Transverse colon (tissue), 4 donors: ENCODE measurements at regions not wholly inside any gene's neighbourhood (a gene's known extent, or its start where the extent isn't known, plus 50 kb on each side); places are given as distances from the start of the nearest gene placed in this dataset.

Experiments used
- POLR2A ChIP-seq: fragments of 450-650 bp; IDR thresholded peaks from one replicate; pipeline ENCODE4 v1.6.1; 2016; ENCODE audit warnings: antibody characterized with exemption, mild to moderate bottlenecking, moderate library complexity
- POLR2AphosphoS5 ChIP-seq, 3 donors: sonication (generic); formaldehyde crosslinking; IDR thresholded peaks; one replicate each; pipeline ENCODE4 v1.6.1; 2016; ENCODE audit warnings: antibody characterized with exemption in 3 of 3
- TF ChIP-seq, protein P1 (sequence below), 5 experiments: fragments of 200-600 bp in 3 of 5; fragments of 450-650 bp in 2 of 5; sonication (generic) in 3 of 5; IDR thresholded peaks; 1 replicate in 2 of 5; 2 replicates in 3 of 5; pipeline ENCODE4 v1.5.1; 2016 to 2017; ENCODE audit warnings: antibody characterized with exemption in 5 of 5, inconsistent platforms in 3 of 5, mild to moderate bottlenecking in 2 of 5, moderate library complexity in 1 of 5

DNA sequence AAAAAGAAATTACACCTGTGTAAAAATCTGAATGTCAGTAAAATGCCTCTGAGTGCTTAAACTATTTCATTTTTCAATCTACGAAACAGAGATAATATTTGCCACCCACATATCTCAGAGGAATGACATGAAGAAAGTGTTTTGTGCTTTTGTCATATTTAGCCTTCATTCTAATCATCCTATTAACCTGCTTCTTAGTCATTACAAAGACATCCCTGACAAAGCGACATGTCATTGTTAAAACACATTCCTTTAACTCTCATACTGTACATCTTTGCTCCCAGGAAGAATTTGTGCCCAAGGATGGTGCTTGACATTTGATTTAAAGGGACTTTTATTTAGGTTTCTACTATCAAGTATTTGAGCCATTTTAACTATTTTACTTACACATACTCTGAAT is 275.9 kb downstream of the DMRTA1 start:
- TF ChIP-seq, protein P1, sequence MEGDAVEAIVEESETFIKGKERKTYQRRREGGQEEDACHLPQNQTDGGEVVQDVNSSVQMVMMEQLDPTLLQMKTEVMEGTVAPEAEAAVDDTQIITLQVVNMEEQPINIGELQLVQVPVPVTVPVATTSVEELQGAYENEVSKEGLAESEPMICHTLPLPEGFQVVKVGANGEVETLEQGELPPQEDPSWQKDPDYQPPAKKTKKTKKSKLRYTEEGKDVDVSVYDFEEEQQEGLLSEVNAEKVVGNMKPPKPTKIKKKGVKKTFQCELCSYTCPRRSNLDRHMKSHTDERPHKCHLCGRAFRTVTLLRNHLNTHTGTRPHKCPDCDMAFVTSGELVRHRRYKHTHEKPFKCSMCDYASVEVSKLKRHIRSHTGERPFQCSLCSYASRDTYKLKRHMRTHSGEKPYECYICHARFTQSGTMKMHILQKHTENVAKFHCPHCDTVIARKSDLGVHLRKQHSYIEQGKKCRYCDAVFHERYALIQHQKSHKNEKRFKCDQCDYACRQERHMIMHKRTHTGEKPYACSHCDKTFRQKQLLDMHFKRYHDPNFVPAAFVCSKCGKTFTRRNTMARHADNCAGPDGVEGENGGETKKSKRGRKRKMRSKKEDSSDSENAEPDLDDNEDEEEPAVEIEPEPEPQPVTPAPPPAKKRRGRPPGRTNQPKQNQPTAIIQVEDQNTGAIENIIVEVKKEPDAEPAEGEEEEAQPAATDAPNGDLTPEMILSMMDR (IDR thresholded peaks at IDR 0.05) = no peak
- TF ChIP-seq POLR2AphosphoS5 (IDR thresholded peaks at IDR 0.05) (no peak), POLR2A (no peak)
